ENCODE measurements at regions not wholly inside any gene's neighbourhood (a gene's known extent, or its start where the extent isn't known, plus 50 kb on each side); places are given as distances from the start of the nearest gene placed in this dataset.

- Histone ChIP-seq H3K9me3 (ENCODE audit: control insufficient read depth, insufficient read depth, low read length) (no peaks in the 10 kb centered on the region), H3K27me3 (ENCODE audit: control insufficient read depth, insufficient read depth, low read length) (no peaks in the 10 kb centered on the region), H3K4me1 (ENCODE audit: control insufficient read depth, insufficient read depth, low read length) (no peaks in the 10 kb centered on the region), H3K36me3 (ENCODE audit: control insufficient read depth, insufficient read depth, low read length) (no peaks in the 10 kb centered on the region), H3K4me3 (ENCODE audit: low read length) (no peak overlapping the region), H3K27ac (ENCODE audit: low read length) (no peak overlapping the region)
- intact Hi-C loops (cut with micrococcal nuclease) = no loop called here
- TF ChIP-seq, protein P1, sequence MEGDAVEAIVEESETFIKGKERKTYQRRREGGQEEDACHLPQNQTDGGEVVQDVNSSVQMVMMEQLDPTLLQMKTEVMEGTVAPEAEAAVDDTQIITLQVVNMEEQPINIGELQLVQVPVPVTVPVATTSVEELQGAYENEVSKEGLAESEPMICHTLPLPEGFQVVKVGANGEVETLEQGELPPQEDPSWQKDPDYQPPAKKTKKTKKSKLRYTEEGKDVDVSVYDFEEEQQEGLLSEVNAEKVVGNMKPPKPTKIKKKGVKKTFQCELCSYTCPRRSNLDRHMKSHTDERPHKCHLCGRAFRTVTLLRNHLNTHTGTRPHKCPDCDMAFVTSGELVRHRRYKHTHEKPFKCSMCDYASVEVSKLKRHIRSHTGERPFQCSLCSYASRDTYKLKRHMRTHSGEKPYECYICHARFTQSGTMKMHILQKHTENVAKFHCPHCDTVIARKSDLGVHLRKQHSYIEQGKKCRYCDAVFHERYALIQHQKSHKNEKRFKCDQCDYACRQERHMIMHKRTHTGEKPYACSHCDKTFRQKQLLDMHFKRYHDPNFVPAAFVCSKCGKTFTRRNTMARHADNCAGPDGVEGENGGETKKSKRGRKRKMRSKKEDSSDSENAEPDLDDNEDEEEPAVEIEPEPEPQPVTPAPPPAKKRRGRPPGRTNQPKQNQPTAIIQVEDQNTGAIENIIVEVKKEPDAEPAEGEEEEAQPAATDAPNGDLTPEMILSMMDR (IDR thresholded peaks at IDR 0.05) = no peak
- ATAC-seq (no peak), DNase-seq (no peak)
- H3K36me3 Mint-ChIP-seq = no peaks in the 10 kb centered on the region
- H3K27ac Mint-ChIP-seq = no peak overlapping the region
- H3K27me3 Mint-ChIP-seq (ENCODE audit: low read depth in 2 of 2) = peaks cover 0 to 4% of the 10 kb centered on the region in 2 donors
- no peak overlapping the region for H3K4me3 Mint-ChIP-seq
- WGBS (ENCODE audit: insufficient coverage) = 89% methylated on average over 10 of the region's 10 CpGs
- H3K9me3 Mint-ChIP-seq = no peaks in the 10 kb centered on the region
- peaks cover 0 to 9% of the 10 kb centered on the region in 2 donors for H3K4me1 Mint-ChIP-seq
Measured at GRCh38 chr2:100679211-100679610, 116.4 kb downstream of the PDCL3 start.

GRCh38 chr2:100682536-100682935 is 119.7 kb downstream of the PDCL3 start:
- TF ChIP-seq, protein P1 (IDR thresholded peaks at IDR 0.05) = no peak
- WGBS (ENCODE audit: insufficient coverage) = 91% methylated on average over 7 of the region's 7 CpGs
- ATAC-seq (no peak), DNase-seq (no peak)
- no peak overlapping the region for H3K4me3 Mint-ChIP-seq
- H3K4me1 ChIP-seq (ENCODE audit: control insufficient read depth, insufficient read depth, low read length) = no peaks in the 10 kb centered on the region
- H3K27me3 ChIP-seq (ENCODE audit: control insufficient read depth, insufficient read depth, low read length) = no peaks in the 10 kb centered on the region
- H3K4me3 ChIP-seq (ENCODE audit: low read length) = no peak overlapping the region
- no peaks in the 10 kb centered on the region for H3K9me3 ChIP-seq (ENCODE audit: control insufficient read depth, insufficient read depth, low read length)
- intact Hi-C loops (cut with micrococcal nuclease) = no loop called here
- H3K27me3 Mint-ChIP-seq (ENCODE audit: low read depth in 2 of 2) = peaks cover 8 to 11% of the 10 kb centered on the region in 2 donors
- no peaks in the 10 kb centered on the region for H3K36me3 ChIP-seq (ENCODE audit: control insufficient read depth, insufficient read depth, low read length)
- no peak overlapping the region for H3K27ac Mint-ChIP-seq
- no peaks in the 10 kb centered on the region for H3K9me3 Mint-ChIP-seq
- H3K36me3 Mint-ChIP-seq = no peaks in the 10 kb centered on the region
- no peak overlapping the region for H3K27ac ChIP-seq (ENCODE audit: low read length)
- peaks cover 0 to 9% of the 10 kb centered on the region in 2 donors for H3K4me1 Mint-ChIP-seq

- Mint-ChIP-seq H3K9me3 (no peaks in the 10 kb centered on the region), H3K4me1 (peaks cover 0 to 9% of the 10 kb centered on the region in 2 donors), H3K4me3 (no peak overlapping the region), H3K27ac (no peak overlapping the region), H3K27me3 (ENCODE audit: low read depth in 2 of 2) (peaks cover 10 to 18% of the 10 kb centered on the region in 2 donors), H3K36me3 (no peaks in the 10 kb centered on the region)
- Histone ChIP-seq H3K4me3 (ENCODE audit: low read length) (no peak overlapping the region), H3K27ac (ENCODE audit: low read length) (no peak overlapping the region), H3K27me3 (ENCODE audit: control insufficient read depth, insufficient read depth, low read length) (no peaks in the 10 kb centered on the region), H3K4me1 (ENCODE audit: control insufficient read depth, insufficient read depth, low read length) (no peaks in the 10 kb centered on the region), H3K36me3 (ENCODE audit: control insufficient read depth, insufficient read depth, low read length) (no peaks in the 10 kb centered on the region), H3K9me3 (ENCODE audit: control insufficient read depth, insufficient read depth, low read length) (no peaks in the 10 kb centered on the region)
- ATAC-seq = no peak
- intact Hi-C loops (cut with micrococcal nuclease) = no loop called here
- TF ChIP-seq, protein P1 (IDR thresholded peaks at IDR 0.05) = no peak
- DNase-seq = no peak
- whole genome bisulfite sequencing (ENCODE audit: insufficient coverage) = 95% methylated on average over 4 of the region's 4 CpGs
Measured at GRCh38 chr2:100683231-100683630, 120.4 kb downstream of the PDCL3 start.

GRCh38 chr2:100691846-100692245 is 128.1 kb upstream of the NPAS2 start:
- intact Hi-C loops (cut with micrococcal nuclease) = no loop called here
- H3K27ac Mint-ChIP-seq = no peak overlapping the region
- no peaks in the 10 kb centered on the region for H3K4me1 Mint-ChIP-seq
- ATAC-seq = no peak
- no peak for DNase-seq
- H3K9me3 Mint-ChIP-seq = peaks cover 5 to 10% of the 10 kb centered on the region in 2 donors
- H3K27me3 ChIP-seq (ENCODE audit: control insufficient read depth, insufficient read depth, low read length) = no peaks in the 10 kb centered on the region
- WGBS (ENCODE audit: insufficient coverage) = 84% methylated on average over 3 of the region's 3 CpGs
- no peaks in the 10 kb centered on the region for H3K9me3 ChIP-seq (ENCODE audit: control insufficient read depth, insufficient read depth, low read length)
- H3K27me3 Mint-ChIP-seq (ENCODE audit: low read depth in 2 of 2) = peaks cover 21 to 44% of the 10 kb centered on the region in 2 donors
- no peak overlapping the region for H3K4me3 Mint-ChIP-seq
- H3K36me3 Mint-ChIP-seq = peaks cover 8% of the 10 kb centered on the region
- no peaks in the 10 kb centered on the region for H3K36me3 ChIP-seq (ENCODE audit: control insufficient read depth, insufficient read depth, low read length)
- no peak overlapping the region for H3K27ac ChIP-seq (ENCODE audit: low read length)
- TF ChIP-seq, protein P1 (IDR thresholded peaks at IDR 0.05) = no peak
- H3K4me3 ChIP-seq (ENCODE audit: low read length) = no peak overlapping the region
- H3K4me1 ChIP-seq (ENCODE audit: control insufficient read depth, insufficient read depth, low read length) = no peaks in the 10 kb centered on the region
